HL-60 (cell line): ENCODE measurements at regions not wholly inside any gene's neighbourhood (a gene's known extent, or its start where the extent isn't known, plus 50 kb on each side); places are given as distances from the start of the nearest gene placed in this dataset.

Experiments used
- DNase-seq, 2 experiments: peaks; one replicate each; pipeline ENCODE4 v3.0.0-alpha.2; 2010 to 2020; ENCODE audit warnings: low read depth in 1 of 2, low spot score in 1 of 2
- H3K27ac ChIP-seq: fragments of 250-450 bp; sonication (Bioruptor Pico); replicated peaks from 2 replicates; pipeline ENCODE4 v1.5.1; 2020; ENCODE audit warnings: mild to moderate bottlenecking, moderate library complexity
- H3K27me3 ChIP-seq: fragments of 250-450 bp; sonication (Bioruptor Pico); 2 replicates; pipeline ENCODE4 v1.5.1; 2021; ENCODE audit warnings: mild to moderate bottlenecking, moderate library complexity; ENCODE audit not compliant: insufficient read depth, poor library complexity, severe bottlenecking
- H3K4me3 ChIP-seq: replicated peaks from 2 replicates; pipeline ENCODE4 v1.5.1; 2011; ENCODE audit warnings: mild to moderate bottlenecking, control low read depth, low read length; ENCODE audit not compliant: insufficient read depth
- GABPA ChIP-seq: IDR thresholded peaks from 2 replicates; pipeline ENCODE4 v1.6.1; 2012; ENCODE audit warnings: low read depth
- POLR2AphosphoS5 ChIP-seq: IDR thresholded peaks from 2 replicates; pipeline ENCODE4 v1.6.1; 2012; ENCODE audit warnings: low read depth
- SPI1 ChIP-seq: IDR thresholded peaks from 2 replicates; pipeline ENCODE4 v1.6.1; 2012; ENCODE audit warnings: low read depth, mild to moderate bottlenecking, borderline replicate concordance
- TF ChIP-seq, protein P1 (sequence below): IDR thresholded peaks from one replicate; pipeline ENCODE4 v1.5.1; 2011; ENCODE audit warnings: low read length, control low read depth, inconsistent platforms; ENCODE audit not compliant: insufficient read depth
- TF ChIP-seq, protein P2 (sequence below): IDR thresholded peaks from 2 replicates; pipeline ENCODE4 v1.6.1; 2012; ENCODE audit warnings: low read depth; ENCODE audit not compliant: insufficient replicate concordance

DNA sequence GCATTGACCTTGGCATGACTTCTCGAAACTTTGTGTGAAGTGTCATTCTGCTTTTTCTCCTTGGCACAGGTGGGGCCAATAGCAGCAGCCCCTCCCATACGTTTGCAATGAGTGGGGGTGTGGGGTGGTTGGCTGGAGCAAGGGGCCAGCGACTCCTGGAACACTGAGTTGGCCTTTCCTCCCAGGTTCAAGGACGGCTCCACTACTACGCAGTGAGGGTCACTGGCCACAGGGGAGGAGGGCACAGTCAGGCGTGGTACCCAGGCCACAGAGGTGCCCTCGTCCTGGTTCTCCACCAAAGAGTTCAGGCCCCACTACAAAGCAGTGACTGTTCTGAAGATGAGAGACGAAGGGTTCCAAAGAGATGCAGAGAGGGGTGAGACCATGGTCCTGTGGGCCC, 70.6 kb upstream of the OTOS start:
- TF ChIP-seq GABPA (no peak), POLR2AphosphoS5 (no peak), SPI1 (no peak)
- TF ChIP-seq, protein P1, sequence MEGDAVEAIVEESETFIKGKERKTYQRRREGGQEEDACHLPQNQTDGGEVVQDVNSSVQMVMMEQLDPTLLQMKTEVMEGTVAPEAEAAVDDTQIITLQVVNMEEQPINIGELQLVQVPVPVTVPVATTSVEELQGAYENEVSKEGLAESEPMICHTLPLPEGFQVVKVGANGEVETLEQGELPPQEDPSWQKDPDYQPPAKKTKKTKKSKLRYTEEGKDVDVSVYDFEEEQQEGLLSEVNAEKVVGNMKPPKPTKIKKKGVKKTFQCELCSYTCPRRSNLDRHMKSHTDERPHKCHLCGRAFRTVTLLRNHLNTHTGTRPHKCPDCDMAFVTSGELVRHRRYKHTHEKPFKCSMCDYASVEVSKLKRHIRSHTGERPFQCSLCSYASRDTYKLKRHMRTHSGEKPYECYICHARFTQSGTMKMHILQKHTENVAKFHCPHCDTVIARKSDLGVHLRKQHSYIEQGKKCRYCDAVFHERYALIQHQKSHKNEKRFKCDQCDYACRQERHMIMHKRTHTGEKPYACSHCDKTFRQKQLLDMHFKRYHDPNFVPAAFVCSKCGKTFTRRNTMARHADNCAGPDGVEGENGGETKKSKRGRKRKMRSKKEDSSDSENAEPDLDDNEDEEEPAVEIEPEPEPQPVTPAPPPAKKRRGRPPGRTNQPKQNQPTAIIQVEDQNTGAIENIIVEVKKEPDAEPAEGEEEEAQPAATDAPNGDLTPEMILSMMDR, result no peak
- TF ChIP-seq, protein P2, sequence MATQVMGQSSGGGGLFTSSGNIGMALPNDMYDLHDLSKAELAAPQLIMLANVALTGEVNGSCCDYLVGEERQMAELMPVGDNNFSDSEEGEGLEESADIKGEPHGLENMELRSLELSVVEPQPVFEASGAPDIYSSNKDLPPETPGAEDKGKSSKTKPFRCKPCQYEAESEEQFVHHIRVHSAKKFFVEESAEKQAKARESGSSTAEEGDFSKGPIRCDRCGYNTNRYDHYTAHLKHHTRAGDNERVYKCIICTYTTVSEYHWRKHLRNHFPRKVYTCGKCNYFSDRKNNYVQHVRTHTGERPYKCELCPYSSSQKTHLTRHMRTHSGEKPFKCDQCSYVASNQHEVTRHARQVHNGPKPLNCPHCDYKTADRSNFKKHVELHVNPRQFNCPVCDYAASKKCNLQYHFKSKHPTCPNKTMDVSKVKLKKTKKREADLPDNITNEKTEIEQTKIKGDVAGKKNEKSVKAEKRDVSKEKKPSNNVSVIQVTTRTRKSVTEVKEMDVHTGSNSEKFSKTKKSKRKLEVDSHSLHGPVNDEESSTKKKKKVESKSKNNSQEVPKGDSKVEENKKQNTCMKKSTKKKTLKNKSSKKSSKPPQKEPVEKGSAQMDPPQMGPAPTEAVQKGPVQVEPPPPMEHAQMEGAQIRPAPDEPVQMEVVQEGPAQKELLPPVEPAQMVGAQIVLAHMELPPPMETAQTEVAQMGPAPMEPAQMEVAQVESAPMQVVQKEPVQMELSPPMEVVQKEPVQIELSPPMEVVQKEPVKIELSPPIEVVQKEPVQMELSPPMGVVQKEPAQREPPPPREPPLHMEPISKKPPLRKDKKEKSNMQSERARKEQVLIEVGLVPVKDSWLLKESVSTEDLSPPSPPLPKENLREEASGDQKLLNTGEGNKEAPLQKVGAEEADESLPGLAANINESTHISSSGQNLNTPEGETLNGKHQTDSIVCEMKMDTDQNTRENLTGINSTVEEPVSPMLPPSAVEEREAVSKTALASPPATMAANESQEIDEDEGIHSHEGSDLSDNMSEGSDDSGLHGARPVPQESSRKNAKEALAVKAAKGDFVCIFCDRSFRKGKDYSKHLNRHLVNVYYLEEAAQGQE, result no peak
- DNase-seq, result no peak
- Histone ChIP-seq H3K27me3 (no peaks in the 10 kb centered on the region), H3K27ac (no peak overlapping the region), H3K4me3 (no peak overlapping the region)

DNA sequence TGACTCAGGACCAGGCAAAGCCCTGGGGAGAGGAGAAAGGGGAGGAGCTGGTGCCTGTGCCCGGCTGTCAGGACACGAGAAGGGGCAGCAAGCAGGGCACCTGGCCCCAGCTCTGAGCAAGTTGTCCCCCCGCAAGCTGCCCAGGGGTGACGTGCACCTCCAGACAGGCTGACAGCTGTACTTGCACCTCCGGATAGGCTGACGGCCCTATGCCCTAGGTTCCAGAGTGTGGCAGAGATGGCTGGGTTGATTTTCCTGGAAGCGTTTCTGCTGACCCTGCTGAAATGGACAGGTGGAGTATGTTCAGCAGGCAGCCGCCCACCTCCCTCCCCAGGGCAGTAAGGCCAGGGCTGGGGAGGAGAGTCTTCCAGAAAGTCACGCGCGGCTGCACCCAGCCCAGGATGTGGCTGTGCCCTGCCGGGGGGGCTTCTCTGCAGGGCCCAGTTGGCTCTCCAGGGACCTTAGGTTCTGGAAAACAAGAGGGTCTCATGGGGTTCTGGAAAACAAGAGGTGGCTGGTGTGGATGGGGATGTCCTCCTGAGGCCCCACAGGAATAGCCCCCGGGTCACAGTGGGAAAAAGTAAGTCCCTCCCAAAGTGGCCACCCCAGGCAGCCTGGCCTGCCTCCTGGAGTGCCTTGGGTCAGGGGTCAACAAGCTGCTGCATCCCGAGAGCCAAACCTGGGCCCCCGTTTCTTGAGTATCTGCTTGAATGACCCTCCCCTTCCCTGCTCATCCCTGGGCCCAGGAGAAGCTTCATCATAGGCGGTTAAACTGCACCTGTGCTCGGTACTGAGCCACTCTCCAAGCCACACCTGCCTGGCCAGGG, 71.4 kb upstream of the OTOS start:
- H3K27ac ChIP-seq, result no peak overlapping the region
- TF ChIP-seq, protein P1, result no peak
- TF ChIP-seq GABPA, result no peak
- TF ChIP-seq, protein P2, result no peak
- TF ChIP-seq POLR2AphosphoS5, result no peak
- no peak for TF ChIP-seq SPI1
- no peaks in the 10 kb centered on the region for H3K27me3 ChIP-seq
- no peak for DNase-seq
- no peak overlapping the region for H3K4me3 ChIP-seq

DNA sequence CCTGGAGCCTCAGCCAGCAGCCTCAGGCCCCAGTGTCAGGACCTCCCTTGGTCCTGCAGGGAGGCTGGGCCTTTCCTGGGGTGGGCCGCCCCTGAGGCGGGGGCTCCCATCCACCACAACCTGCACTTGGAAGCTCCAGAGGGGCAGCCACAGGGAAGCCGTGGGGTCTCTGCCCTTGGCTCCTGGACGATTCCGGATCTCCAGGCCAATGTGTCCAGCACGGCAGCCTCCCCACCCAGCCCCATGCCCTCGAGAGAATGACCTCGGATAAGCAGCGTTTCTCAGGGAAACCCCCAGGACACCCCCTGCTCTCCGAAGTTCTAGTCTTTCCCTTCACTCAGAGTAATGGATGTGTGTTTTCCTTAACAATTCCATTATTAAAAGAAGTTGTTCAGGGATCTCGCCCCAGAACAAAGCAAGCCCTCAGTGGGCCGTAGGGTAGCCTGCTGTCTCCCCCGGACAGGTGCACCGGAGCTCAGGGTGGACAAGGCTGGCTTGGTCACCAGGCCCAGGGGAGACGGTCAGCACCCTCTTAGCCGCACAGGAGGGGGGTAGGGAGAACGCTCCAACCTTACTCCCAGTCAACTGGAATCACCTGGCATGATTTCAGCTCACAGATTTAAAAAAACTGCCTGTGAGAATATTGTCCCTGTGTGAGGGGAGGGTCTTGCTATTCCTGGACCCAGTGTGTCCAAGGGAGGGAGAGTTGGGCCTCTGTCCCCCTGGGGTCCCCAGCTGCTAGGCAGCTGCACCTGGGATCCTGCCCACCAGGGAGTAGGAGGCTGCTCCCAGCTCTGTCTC, 72.2 kb upstream of the OTOS start:
- H3K4me3 ChIP-seq, result no peak overlapping the region
- TF ChIP-seq, protein P2, result no peak
- TF ChIP-seq POLR2AphosphoS5 (no peak), GABPA (no peak), SPI1 (no peak)
- TF ChIP-seq, protein P1, result no peak
- H3K27ac ChIP-seq, result no peak overlapping the region
- DNase-seq, result no peak
- H3K27me3 ChIP-seq, result no peaks in the 10 kb centered on the region
